ENCODE measurements at regions not wholly inside any gene's neighbourhood (a gene's known extent, or its start where the extent isn't known, plus 50 kb on each side); places are given as distances from the start of the nearest gene placed in this dataset.

DNA sequence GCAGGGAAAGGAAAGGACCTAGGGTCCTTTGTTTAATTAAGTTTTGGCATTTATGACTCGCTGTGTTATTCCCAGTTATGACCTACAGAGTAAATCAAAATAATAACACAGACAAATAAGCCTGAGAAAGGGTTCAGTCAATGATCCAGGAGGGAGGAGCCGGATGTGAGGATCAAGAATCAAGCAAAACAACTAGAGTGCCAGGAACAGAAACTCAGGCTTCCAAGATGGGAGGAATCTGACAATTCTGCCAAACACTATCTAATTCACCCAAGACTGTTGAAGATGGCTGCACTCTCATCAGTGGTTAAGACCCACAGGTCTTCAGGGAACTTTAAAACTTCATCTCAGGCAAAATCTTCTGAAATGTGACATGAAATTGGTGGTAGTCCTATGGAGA, 50.3 kb upstream of the PIP4K2A start:
- DNase-seq (ENCODE audit: low read depth), result no peak
- H3K4me3 ChIP-seq (ENCODE audit: control insufficient read depth, low read depth, low read length), result no peak overlapping the region
- TF ChIP-seq, protein P1, sequence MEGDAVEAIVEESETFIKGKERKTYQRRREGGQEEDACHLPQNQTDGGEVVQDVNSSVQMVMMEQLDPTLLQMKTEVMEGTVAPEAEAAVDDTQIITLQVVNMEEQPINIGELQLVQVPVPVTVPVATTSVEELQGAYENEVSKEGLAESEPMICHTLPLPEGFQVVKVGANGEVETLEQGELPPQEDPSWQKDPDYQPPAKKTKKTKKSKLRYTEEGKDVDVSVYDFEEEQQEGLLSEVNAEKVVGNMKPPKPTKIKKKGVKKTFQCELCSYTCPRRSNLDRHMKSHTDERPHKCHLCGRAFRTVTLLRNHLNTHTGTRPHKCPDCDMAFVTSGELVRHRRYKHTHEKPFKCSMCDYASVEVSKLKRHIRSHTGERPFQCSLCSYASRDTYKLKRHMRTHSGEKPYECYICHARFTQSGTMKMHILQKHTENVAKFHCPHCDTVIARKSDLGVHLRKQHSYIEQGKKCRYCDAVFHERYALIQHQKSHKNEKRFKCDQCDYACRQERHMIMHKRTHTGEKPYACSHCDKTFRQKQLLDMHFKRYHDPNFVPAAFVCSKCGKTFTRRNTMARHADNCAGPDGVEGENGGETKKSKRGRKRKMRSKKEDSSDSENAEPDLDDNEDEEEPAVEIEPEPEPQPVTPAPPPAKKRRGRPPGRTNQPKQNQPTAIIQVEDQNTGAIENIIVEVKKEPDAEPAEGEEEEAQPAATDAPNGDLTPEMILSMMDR (IDR thresholded peaks at IDR 0.05; ENCODE audit: control insufficient read depth, insufficient read depth, low read depth, low read length, missing control alignments), result no peak
